ENCODE measurements at regions not wholly inside any gene's neighbourhood (a gene's known extent, or its start where the extent isn't known, plus 50 kb on each side); places are given as distances from the start of the nearest gene placed in this dataset.

GRCh38 chr2:7333960-7334493 lies 416.8 kb downstream of the RNF144A start:
- Histone ChIP-seq H3K4me1 (ENCODE audit: low read depth) (no peaks in the 10 kb centered on the region), H3K9me3 (no peaks in the 10 kb centered on the region), H3K4me3 (no peak overlapping the region), H3K36me3 (ENCODE audit: low read depth) (no peaks in the 10 kb centered on the region)
- intact Hi-C loops (cut with DNase I, micrococcal nuclease): no loop called here
- no peak for DNase-seq
- ATAC-seq: no peak
- TF ChIP-seq CTCF (IDR thresholded peaks at IDR 0.05): no peak

- Histone ChIP-seq H3K4me1 (ENCODE audit: low read depth) (no peaks in the 10 kb centered on the region), H3K9me3 (no peaks in the 10 kb centered on the region), H3K36me3 (ENCODE audit: low read depth) (no peaks in the 10 kb centered on the region), H3K4me3 (no peak overlapping the region)
- DNase-seq: no peak
- intact Hi-C loops (cut with DNase I, micrococcal nuclease): no loop called here
- TF ChIP-seq CTCF (IDR thresholded peaks at IDR 0.05): no peak
- no peak for ATAC-seq
Measured at GRCh38 chr2:7338961-7339360, 421.7 kb downstream of the RNF144A start.

- Histone ChIP-seq H3K4me3 (no peak overlapping the region), H3K4me1 (ENCODE audit: low read depth) (no peaks in the 10 kb centered on the region), H3K36me3 (ENCODE audit: low read depth) (no peaks in the 10 kb centered on the region), H3K9me3 (no peaks in the 10 kb centered on the region)
- DNase-seq: no peak
- TF ChIP-seq CTCF (IDR thresholded peaks at IDR 0.05): no peak
- intact Hi-C loops (cut with DNase I, micrococcal nuclease): no loop called here
- ATAC-seq: no peak
Measured at GRCh38 chr2:7346336-7346735, 429.1 kb downstream of the RNF144A start.

GRCh38 chr2:7348761-7349160 lies 431.5 kb downstream of the RNF144A start:
- no peak for TF ChIP-seq CTCF (IDR thresholded peaks at IDR 0.05)
- no peaks in the 10 kb centered on the region for H3K9me3 ChIP-seq
- H3K4me3 ChIP-seq: no peak overlapping the region
- no peak for DNase-seq
- no peaks in the 10 kb centered on the region for H3K36me3 ChIP-seq (ENCODE audit: low read depth)
- no peaks in the 10 kb centered on the region for H3K4me1 ChIP-seq (ENCODE audit: low read depth)
- intact Hi-C loops (cut with DNase I, micrococcal nuclease): no loop called here
- no peak for ATAC-seq

GRCh38 chr2:7352191-7352590 lies 435.0 kb downstream of the RNF144A start:
- no peak for TF ChIP-seq CTCF (IDR thresholded peaks at IDR 0.05)
- intact Hi-C loops (cut with DNase I, micrococcal nuclease): no loop called here
- Histone ChIP-seq H3K36me3 (ENCODE audit: low read depth) (no peaks in the 10 kb centered on the region), H3K9me3 (no peaks in the 10 kb centered on the region), H3K4me3 (no peak overlapping the region), H3K4me1 (ENCODE audit: low read depth) (no peaks in the 10 kb centered on the region)
- no peak for DNase-seq
- ATAC-seq: no peak

GRCh38 chr2:7353571-7353970 lies 436.4 kb downstream of the RNF144A start:
- ATAC-seq (no peak), DNase-seq (no peak)
- no peak for TF ChIP-seq CTCF (IDR thresholded peaks at IDR 0.05)
- intact Hi-C loops (cut with DNase I, micrococcal nuclease): no loop called here
- Histone ChIP-seq H3K36me3 (ENCODE audit: low read depth) (no peaks in the 10 kb centered on the region), H3K4me3 (no peak overlapping the region), H3K4me1 (ENCODE audit: low read depth) (no peaks in the 10 kb centered on the region), H3K9me3 (no peaks in the 10 kb centered on the region)

Measured in mucosa of descending colon (tissue), 3 donors.